ENCODE measurements at regions not wholly inside any gene's neighbourhood (a gene's known extent, or its start where the extent isn't known, plus 50 kb on each side); places are given as distances from the start of the nearest gene placed in this dataset.
A peak's percentile ranks its signal among the peaks of the same experiment; 100 is the strongest.
"Not testable (repeated sequence)": the region's sequence is repeated elsewhere in the genome, so short reads cannot be mapped to it uniquely, and the experiment has no call there.

DNA sequence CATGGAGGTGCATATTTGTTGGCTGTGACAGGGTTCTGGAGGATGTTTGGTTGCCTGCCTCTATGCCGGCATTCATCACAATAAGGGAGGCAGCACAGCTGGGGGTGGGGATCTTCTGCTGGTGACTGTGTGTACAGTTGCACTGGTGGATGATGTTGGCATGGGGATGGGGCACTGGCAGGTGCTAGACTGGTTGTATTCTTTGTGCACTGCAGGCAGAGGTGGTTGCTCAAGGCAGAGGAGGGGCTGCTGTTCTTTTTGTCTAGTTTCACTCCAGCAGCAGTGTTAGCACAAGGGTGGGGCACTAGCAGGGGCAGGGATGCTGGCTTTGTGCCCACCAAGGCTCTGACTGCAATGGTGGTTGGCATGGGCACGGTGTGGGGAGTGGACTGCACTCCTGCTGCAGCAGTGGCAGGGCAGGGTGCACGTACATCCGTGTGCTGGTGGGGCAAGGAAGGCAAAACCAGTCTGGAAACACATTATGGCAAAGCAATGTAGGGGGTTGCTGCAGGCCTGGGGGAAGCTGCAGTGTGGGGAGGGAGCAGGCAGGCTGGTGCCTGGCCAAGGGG, 69.3 kb downstream of the ISOC1 start:
- peak; percentile 58 for DNase-seq

DNA sequence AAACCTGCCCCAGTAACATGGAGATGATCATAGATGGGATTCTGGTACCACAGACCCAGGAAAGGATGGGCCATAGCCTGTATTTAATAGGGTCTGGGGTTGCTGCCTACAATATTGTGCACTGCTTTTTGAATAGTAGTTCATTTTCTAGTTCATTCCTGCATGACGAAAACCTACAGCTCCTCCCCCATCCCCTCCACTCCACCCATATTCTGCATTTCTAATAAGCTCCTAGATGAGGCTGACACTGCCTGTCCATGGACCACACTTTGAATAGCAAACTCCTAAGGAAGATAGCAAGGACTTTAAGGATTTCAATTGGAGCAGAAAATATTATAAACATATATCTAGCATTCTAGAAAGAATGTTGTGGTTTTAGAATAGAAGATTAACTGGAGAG, 75.5 kb downstream of the ISOC1 start:
- no peak for DNase-seq

DNA sequence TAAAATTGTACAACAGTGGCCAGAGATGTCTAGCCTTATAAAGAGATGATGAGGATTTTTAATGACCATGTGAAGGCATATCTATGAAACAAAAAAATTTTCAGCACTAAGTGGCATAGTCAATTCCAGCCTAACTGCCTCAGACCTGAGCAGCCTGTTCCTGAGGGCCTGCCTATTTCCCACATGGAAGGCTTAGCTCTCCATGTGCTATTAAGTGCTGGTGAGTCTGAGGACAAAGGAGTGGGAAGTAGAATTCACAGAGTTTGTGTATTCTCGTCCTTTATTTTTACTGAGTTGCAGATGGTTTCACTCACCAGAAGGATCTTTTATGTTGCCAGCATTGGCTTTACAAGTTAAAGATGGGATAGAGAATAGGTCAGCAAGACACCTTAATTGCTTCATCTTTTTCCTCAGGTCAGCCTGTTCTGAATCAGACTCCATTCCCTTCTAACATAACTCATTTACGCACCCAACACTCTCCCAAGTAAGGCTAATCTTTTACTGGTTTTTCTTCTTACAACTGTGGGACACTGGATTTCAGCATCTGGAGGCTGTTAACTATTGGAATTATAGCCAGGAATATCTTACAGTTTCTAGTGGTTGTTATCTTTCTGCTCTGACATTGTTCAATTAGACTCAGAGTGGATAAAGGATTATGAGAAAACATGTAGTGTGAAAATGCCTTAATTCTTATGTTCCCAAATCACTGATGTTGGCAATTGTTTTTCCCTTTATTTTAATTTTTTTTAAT, 76.8 kb downstream of the ISOC1 start:
- DNase-seq: no peak

DNA sequence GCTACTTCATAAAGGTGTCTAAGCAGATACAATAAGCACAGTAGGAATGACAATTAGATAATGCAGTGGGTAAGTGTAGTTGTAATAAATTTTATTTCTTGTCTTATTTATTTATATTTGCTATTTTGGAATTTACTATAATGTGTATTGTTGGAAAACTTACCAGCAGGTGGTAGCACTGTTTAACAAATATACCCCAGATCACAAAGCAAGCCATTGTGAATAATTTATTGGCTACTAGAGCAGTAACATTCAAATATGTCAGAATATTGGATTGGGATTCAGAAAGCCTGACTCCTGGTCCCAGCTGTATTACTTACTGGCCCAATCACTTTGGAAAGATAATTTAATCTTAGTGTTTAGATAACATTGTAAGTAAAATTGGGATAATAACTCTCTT, 78.0 kb downstream of the ISOC1 start:
- no peak for DNase-seq

DNA sequence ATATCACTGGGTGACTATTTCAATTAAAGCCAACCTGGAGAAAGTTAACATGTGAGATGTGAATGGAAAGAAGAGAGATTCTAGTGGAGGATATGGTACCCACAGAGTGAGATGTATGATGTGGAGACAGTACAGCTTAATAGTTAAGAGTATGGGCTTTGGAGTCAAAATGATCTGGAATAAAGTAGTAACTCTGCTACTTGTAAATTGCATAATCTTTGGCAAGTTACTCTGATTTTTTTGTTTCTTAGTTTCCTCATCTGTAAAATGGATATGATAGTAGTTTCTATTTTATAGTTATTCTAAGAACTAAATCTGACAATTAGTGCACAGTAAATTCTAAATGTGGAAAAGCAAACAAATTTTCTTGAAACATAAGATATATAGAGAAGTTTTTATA, 79.2 kb downstream of the ISOC1 start:
- DNase-seq: no peak

DNA sequence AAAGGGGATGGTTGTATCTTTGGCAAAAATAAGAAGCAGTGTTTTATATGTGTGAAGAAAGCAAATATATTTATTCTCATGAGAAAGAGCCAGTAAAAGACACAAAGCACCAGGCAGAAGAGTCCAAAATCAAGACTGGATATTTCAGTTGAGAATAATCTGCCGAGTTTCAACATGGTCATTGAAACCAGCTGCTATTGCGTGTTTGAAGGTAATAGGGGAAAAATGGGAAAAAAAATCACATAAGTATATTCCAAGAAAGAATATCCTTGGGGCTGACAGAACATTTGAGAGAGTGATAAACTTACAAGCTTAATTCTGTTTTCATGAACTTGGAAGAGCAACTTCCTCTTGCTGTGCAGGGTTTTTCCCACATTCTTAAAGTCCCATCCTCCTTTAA, 79.9 kb downstream of the ISOC1 start:
- DNase-seq: no peak

DNA sequence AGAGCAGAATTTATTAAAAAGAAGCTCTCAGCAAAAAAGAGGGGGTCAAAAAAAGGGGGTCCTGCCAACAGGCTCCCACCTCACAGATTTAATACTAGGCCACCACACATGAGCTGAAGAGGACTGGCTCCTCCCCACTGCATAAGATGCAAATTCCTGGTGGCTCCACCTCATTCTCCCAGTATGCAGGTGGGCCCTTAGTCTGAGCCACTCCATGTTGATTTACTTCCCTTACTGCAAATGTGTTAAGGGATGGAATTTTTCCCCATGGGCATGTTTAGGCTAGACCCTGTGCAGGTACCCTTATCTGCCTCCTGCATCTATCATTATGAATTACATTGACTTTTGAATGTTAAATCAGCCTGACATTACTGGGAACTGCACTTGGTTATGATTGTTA, 82.9 kb downstream of the ISOC1 start:
- no peak for DNase-seq

DNA sequence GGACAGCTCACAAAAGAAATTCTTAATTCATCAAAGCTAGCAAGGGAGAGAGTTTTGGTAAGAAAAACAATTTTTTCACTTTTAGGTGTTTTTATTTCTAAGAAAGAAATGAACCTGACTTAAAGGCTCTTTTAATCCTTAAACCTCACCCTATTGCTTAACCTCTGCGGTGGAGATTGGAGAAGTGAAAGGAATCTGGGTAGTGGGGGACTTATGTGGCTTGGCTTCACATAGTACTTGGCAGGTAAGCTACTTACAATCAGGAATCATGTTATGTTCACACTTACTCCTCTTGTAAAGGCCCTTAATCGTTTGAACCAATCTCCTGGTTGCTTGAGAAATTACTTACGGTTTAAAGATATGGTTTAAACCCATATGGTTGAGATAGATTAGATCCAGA, 104.8 kb downstream of the ISOC1 start:
- no peak for DNase-seq

DNA sequence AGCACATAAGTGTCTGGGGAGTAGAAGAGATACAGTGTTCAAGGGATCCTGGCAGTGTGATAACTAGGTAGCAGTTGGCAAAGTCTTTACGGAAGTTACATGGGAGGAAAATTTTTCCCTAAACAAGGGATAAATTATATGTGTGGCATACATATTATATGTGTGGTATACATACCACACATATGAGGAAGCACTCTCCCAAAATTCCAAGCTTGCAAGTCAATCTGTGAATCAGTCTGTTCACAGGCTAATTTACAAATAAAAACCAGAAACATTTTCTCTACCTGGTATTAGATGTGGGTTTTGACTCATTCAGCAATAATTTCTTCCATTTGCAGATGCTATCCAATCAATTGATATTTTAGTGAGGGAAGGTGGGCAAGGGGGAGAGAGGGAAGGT, 110.0 kb downstream of the ISOC1 start:
- DNase-seq: no peak

DNA sequence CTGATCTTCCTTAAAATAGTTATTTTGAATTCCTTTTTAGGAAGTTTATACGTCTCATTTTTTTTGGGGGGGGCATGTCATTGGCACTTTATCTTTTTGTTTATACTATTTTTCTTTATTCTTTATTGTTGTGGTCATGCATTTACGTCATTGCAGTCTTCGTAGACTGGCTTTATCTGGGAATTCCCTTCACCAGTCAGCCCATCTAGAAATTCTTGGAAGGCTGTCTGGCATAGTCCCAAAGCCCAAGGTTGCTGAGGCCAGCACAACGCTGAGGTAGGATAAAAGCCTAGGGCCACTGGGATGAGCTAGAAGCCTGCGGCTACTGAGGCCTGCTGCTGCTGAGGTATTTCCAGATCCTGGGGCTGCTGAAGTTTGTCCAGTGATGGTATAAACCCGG, 121.5 kb downstream of the ISOC1 start:
- DNase-seq: no peak

DNA sequence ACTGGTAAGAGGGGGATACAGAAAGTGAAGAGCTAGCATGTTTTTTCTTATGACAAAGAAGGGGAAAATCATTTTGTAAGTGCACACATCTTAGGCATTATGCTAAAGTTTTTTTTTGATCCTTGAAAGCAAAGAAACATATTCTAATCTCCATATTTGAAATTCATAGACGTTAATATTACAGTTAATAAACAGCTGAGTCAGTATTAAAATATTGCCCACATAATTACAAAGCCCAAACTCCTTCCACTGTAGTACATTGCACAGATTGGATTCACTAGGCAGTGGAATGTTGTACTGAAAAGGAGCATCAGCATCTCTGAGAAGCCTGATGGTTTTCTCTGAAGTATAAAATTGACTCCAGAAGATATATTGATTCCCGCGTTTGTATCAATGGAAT, 122.6 kb downstream of the ISOC1 start:
- DNase-seq: no peak

DNA sequence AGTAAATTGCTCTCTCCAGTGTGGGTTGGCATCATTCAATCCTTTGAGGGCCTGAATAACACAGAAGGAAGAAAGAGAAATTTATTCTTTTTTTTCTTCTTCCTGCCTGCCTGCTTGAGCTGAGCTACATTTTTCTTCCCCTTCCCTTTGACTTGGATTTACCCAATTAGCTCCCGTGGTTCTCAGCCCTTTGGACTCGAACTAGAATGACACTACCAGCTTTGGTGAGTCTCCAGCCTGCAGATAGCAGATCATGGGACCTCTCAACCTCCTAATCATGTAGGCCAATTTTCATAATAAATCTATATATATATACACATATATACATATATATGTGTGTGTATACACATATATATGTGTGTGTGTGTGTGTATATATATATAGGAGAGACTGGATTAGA, 128.6 kb downstream of the ISOC1 start:
- no peak for DNase-seq

DNA sequence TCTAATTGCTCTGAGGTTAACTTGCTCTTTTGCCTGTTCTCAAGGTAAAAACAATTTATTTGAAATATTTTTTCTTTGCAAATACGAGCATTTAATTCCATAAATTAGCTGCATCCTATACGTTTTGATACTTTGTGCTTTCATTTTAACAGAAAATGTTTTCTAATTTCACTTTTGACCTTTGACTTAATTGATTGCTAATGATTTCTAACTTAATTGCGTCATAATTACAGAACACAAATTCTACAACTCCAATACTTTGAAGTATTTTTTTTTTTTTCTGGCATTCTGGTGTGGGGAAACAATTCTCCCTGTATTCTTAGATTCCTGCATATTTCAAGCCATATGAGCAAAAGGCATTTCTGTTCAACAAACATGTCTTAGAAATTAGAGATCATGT, 134.0 kb downstream of the ISOC1 start:
- no peak for DNase-seq

DNA sequence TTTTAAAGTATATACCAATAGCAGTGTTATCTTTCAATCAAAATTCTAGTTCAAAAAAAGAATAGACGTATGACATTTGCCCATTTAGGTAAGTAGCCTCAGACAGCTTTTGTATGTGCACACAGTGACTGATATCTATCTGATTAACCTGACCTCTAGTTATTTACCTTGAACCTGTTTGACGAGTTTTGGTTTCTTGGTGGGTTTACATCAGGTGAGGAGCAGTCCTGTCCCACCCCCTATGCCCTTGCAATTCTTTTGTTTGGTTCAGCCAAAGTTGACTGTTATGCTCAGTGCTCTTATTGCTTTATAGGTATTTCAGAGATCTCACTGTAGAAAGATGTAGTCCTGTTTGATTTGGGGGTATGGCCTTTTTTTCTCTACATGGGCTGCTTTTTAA, 147.2 kb downstream of the ISOC1 start:
- DNase-seq: no peak

DNA sequence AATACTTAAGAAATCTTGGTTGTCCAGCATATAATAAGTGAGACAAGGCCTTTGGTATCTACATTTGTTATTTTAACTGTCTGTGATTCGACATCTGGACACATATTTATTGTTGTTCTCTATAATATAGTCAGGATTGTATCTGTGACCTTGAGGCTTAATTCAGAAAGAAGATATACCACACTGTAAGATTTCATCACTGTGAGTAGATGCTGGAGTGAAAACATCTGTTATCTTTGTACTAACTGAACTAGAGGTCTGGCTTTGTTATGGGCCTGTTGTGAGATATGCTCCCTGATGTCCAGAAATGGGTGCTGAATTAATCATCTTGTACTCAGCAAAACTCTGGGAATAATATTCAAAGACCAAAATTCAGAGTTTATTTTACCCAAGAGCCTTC, 148.5 kb downstream of the ISOC1 start:
- DNase-seq: no peak

DNA sequence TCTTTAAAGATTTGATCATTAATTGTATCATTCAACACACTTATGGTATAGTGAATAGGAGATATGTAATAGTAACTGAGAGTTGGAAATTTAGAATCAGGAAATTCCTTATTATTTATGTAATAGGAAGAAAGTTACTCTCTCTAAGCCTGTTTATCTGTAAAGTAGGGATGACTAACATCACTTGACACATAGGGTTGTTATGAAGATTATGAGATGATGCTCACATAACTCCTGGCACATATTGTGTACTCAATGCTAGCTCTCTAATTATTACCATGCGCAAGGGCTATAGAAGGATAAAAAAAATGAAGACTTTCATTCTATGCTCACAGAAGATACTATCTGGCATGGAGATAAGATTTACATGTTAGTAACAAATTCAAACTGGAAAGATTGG, 149.9 kb downstream of the ISOC1 start:
- no peak for DNase-seq

DNA sequence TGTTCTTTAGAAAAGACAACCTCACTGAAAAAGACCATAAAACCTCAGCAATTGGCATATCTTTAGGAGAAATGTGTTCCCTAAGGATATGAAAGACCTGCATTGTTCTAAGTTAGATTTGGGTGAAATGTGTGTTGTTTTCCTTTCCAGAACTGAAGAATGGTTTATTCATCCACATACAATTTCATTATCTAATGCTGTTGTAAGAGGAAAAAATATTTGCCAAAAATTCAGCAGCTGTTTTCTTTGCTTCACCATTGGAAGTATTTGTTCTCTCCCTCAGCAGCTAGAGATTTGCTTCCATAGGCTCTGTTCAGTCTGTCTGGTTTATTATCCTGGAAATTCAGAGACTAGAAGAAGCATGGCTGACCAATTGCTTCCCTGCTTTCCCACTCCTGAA, 150.9 kb downstream of the ISOC1 start:
- no peak for DNase-seq

DNA sequence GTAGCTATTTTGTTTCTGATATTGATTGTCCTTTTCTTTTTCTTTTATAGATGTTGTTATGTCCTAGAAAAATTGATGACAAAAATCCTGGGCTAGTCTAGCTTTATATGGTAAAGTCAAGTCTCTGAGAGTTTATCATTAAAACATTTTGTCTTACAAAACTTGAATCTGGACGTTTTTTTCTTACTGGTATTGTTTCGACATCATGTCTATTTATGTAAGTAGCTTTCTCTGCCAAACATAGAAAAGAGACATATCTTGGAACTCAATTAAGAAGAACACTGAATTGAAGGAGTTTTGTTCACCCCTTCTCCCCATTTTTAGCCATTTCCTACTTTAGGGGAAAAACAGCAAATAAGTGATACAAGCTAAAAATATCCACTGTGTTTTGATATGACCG, 151.5 kb downstream of the ISOC1 start:
- no peak for DNase-seq

DNA sequence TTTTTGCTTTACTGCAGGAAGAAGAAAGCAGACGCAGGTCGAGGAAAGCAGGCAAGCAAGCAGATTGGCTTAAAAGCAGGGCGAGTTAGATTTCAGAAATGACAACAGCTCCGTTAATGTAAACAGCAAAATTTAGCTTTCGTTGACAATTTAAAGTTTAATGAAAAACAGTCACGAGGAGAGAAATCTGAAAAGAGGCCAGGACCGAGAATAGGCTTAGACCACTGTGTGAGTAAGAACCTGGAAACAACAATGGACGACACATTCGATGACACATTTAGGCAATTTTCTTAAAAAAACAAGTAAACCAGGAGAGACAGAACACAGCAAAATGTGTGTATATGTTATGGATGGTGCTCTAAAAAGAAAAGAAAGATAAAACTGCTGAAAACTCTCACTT, 155.3 kb downstream of the ISOC1 start:
- DNase-seq: no peak

DNA sequence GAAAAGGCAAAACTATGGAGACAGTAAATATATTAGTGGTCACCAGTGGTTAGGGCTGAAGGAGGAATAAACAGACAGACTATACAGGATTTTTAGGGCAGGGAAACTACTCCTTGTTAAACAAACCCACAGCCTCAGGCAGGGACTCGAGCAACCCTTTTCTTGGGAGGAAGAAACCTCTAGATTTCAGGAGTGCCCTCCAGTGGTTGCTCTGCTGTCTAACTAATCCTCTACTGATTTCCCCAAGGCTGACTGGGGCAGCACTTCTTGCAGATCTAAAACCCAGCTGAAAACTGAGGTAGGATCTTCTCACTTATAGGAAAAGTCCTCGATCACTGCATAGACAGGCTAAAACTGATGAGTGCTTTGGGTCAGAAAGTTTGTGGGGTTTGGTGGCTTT, 176.8 kb downstream of the ISOC1 start:
- peak; percentile 10 for DNase-seq

DNA sequence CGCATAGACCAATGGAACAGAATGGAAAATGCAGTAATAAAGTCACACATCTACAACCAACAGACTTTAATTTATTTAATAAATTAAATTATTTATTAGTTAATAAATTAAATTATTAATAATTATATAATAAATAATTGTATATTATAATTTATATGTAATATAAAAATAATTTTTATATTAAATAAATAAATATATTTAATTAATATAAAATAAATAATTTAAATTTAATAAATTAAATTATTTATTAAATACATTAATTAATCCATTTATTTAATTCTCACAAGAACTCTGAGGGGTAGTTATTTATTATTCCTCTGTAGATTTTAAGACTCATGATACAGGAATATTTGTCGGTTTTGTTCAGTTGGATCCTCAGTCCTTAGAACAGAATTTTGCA, 176.1 kb upstream of the ADAMTS19 start:
- no peak for DNase-seq

DNA sequence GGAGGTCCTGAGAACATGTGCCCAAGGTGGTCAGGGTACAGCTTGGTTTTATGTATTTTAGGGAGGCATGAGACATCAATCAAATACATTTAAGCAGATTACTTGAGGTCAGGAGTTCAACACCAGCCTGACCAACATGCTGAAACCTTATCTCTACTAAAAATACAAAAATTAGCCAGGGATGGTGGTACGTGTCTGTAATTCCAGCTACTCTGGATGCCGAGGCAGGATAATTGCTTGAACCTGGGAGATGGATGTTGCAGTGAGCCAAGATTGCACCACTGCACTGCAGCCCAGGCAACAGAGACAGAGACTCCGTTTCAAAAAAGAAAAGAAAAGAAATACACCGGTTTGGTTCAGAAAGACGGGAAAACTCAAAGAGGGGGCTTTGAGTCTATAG, 165.9 kb upstream of the ADAMTS19 start:
- DNase-seq: not testable (repeated sequence)

DNA sequence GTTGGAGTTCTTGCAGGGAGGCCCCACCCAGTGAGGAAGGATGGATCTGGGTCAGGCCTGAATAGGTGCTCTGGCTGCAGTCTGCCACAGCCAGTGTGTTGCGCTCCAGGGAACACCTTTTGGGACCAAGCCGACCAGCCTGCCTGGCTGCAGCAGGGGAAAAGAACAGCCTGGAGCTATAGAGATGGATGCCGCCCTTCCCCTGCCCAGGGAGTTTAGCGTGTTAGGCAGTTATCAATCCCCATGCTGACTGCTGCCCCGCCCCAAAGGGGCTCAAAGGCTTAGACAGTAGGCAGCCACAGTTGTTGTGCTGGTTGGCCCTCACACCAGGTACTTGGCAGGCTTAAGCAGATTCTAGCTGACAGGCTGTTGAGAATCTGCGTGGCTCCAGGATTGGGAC, 153.4 kb upstream of the ADAMTS19 start:
- DNase-seq: no peak

DNA sequence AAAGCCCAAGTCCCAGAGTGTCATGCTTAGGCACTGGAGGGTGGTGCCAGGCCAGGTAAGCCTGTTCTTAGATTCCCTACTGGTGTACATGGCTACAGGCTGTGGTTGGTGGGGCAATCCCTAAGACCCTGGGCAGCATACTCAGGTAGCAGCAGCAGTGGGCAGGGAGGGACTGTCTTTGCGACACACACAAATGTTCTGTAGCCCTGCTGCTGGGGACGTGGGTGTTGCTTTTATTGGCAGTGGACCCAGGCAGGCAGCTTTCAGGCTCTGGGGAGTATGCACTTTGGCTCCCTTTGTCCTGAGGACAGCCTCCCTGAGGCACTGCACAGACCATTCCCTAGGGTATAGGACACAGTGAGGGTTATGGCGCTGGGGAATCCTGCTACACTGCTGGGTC, 137.1 kb upstream of the ADAMTS19 start:
- DNase-seq: no peak

DNA sequence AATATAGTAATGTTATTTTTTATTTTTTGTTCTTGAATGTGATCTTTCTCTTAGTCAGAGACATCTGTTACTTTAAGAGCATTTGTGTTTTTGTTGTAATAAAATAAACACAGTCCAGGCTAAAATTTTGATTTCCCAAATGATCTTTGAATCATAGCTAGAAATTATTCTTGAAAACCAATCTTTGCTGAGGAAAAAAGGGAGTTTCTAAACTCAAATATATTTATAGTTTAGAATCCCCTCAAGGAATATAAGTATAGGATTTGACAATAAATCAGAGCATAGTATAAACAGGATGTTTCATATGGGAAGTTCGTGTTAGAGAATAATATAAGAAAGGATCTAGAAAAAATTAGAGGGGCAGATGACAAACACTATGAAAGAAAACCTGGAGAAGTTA, 118.8 kb upstream of the ADAMTS19 start:
- DNase-seq: no peak
